Activated CD4-positive, alpha-beta T cell treated with anti-CD3 and anti-CD28 coated beads, Interleukin-2, Interleukin-4, amounts not matched to agents 100 ng/mL and 50 ng/mL, durations not matched to agents 16 hours and 8 hours (primary cell): ENCODE measurements at regions not wholly inside any gene's neighbourhood (a gene's known extent, or its start where the extent isn't known, plus 50 kb on each side); places are given as distances from the start of the nearest gene placed in this dataset.
"Not testable (repeated sequence)": the region's sequence is repeated elsewhere in the genome, so short reads cannot be mapped to it uniquely, and the experiment has no call there.

Source experiments
- DNase-seq: peaks from one replicate; pipeline ENCODE4 v3.0.0-alpha.2; 2020; ENCODE audit warnings: low spot score

GRCh38 chr1:14260480-14260879 lies 338.0 kb upstream of the KAZN start:
- DNase-seq: no peak

- no peak for DNase-seq
Measured at GRCh38 chr1:14261395-14261794, 337.1 kb upstream of the KAZN start.

GRCh38 chr1:14262637-14263036 lies 335.8 kb upstream of the KAZN start:
- no peak for DNase-seq

GRCh38 chr1:14263225-14263624 lies 335.3 kb upstream of the KAZN start:
- no peak for DNase-seq

GRCh38 chr1:14263671-14264070 lies 334.8 kb upstream of the KAZN start:
- no peak for DNase-seq

- DNase-seq: no peak
Measured at GRCh38 chr1:14265495-14265894, 333.0 kb upstream of the KAZN start.

- no peak for DNase-seq
Measured at GRCh38 chr1:14267991-14268390, 330.5 kb upstream of the KAZN start.

GRCh38 chr1:14270821-14271220 lies 327.7 kb upstream of the KAZN start:
- DNase-seq: no peak

- DNase-seq: no peak
Measured at GRCh38 chr1:14273811-14274210, 324.7 kb upstream of the KAZN start.

- not testable (repeated sequence) for DNase-seq
Measured at GRCh38 chr1:14279891-14280290, 318.6 kb upstream of the KAZN start.

- DNase-seq: no peak
Measured at GRCh38 chr1:14280909-14281308, 317.6 kb upstream of the KAZN start.

- no peak for DNase-seq
Measured at GRCh38 chr1:14281412-14281811, 317.1 kb upstream of the KAZN start.

- DNase-seq: no peak
Measured at GRCh38 chr1:14282707-14283106, 315.8 kb upstream of the KAZN start.

- no peak for DNase-seq
Measured at GRCh38 chr1:14285238-14285637, 313.2 kb upstream of the KAZN start.

- DNase-seq: not testable (repeated sequence)
Measured at GRCh38 chr1:14291182-14291581, 307.3 kb upstream of the KAZN start.

- DNase-seq: no peak
Measured at GRCh38 chr1:14292520-14292919, 306.0 kb upstream of the KAZN start.

GRCh38 chr1:14294006-14294405 lies 304.5 kb upstream of the KAZN start:
- no peak for DNase-seq

- DNase-seq: no peak
Measured at GRCh38 chr1:14294860-14295536, 303.5 kb upstream of the KAZN start.

- no peak for DNase-seq
Measured at GRCh38 chr1:14296795-14297194, 301.7 kb upstream of the KAZN start.

GRCh38 chr1:14297356-14297755 lies 301.1 kb upstream of the KAZN start:
- DNase-seq: no peak

GRCh38 chr1:14298806-14299205 lies 299.7 kb upstream of the KAZN start:
- no peak for DNase-seq

GRCh38 chr1:14300991-14301703 lies 297.3 kb upstream of the KAZN start:
- DNase-seq: no peak

- no peak for DNase-seq
Measured at GRCh38 chr1:14301704-14302024, 296.8 kb upstream of the KAZN start.

- no peak for DNase-seq
Measured at GRCh38 chr1:14302025-14302424, 296.5 kb upstream of the KAZN start.
